MM.1S (cell line): ENCODE measurements at regions not wholly inside any gene's neighbourhood (a gene's known extent, or its start where the extent isn't known, plus 50 kb on each side); places are given as distances from the start of the nearest gene placed in this dataset.

ENCODE experiments used
- DNase-seq: peaks from one replicate; pipeline ENCODE4 v3.0.0-alpha.2; 2015
- H2AFZ ChIP-seq: fragments of 300-600 bp; sonication (generic); 2 replicates; pipeline ENCODE4 v1.6.0; 2016; ENCODE audit warnings: antibody characterized with exemption, low read length
- H3F3A ChIP-seq: fragments of 300-600 bp; sonication (generic); 2 replicates; pipeline ENCODE4 v1.6.1; 2016; ENCODE audit warnings: mild to moderate bottlenecking, antibody characterized with exemption, low read length, moderate library complexity, mixed read lengths; ENCODE audit not compliant: insufficient read depth
- H3K27ac ChIP-seq: fragments of 300-600 bp; sonication (generic); 2 replicates; pipeline ENCODE4 v1.5.1; 2016; ENCODE audit warnings: mild to moderate bottlenecking, low read length
- H3K27me3 ChIP-seq: fragments of 300-600 bp; sonication (generic); replicated peaks from 2 replicates; pipeline ENCODE4 v1.6.0; 2016; ENCODE audit warnings: low read length; ENCODE audit not compliant: insufficient read depth
- H3K36me3 ChIP-seq: fragments of 300-600 bp; sonication (generic); replicated peaks from 2 replicates; pipeline ENCODE4 v1.6.1; 2016; ENCODE audit warnings: mild to moderate bottlenecking, low read length, mixed read lengths; ENCODE audit not compliant: insufficient read depth
- H3K4me1 ChIP-seq: fragments of 300-600 bp; sonication (generic); 2 replicates; pipeline ENCODE4 v1.6.1; 2016; ENCODE audit warnings: low read length, mixed read lengths
- H3K4me2 ChIP-seq: fragments of 300-600 bp; sonication (generic); 2 replicates; pipeline ENCODE4 v1.6.0; 2016; ENCODE audit warnings: low read depth, low read length
- H3K4me3 ChIP-seq: fragments of 300-600 bp; sonication (generic); 2 replicates; pipeline ENCODE4 v1.5.1; 2016; ENCODE audit warnings: low read length, mixed read lengths
- H3K79me2 ChIP-seq: fragments of 300-600 bp; sonication (generic); 2 replicates; pipeline ENCODE4 v1.6.1; 2016; ENCODE audit warnings: mixed run types, low read length, mixed read lengths
- H3K9ac ChIP-seq: fragments of 300-600 bp; sonication (generic); 2 replicates; pipeline ENCODE4 v1.6.1; 2016; ENCODE audit warnings: low read length, mixed read lengths
- H3K9me2 ChIP-seq: fragments of 300-600 bp; sonication (generic); replicated peaks from 2 replicates; pipeline ENCODE4 v1.6.1; 2016; ENCODE audit warnings: mild to moderate bottlenecking, low read length, mixed read lengths; ENCODE audit not compliant: insufficient read depth
- H3K9me3 ChIP-seq: fragments of 300-600 bp; sonication (generic); replicated peaks from 2 replicates; pipeline ENCODE4 v1.6.1; 2016; ENCODE audit warnings: mild to moderate bottlenecking, low read length, mixed read lengths; ENCODE audit not compliant: insufficient read depth
- H4K20me1 ChIP-seq: fragments of 300-600 bp; sonication (generic); 2 replicates; pipeline ENCODE4 v1.6.1; 2016; ENCODE audit warnings: mild to moderate bottlenecking, low read length, moderate library complexity, mixed read lengths; ENCODE audit not compliant: insufficient read depth
- EZH2 ChIP-seq: fragments of 300-600 bp; sonication (generic); optimal IDR thresholded peaks from 2 replicates; pipeline ENCODE3; 2017; ENCODE audit warnings: low read depth, mild to moderate bottlenecking, antibody characterized with exemption, low read length, mixed read lengths
- EZH2phosphoT487 ChIP-seq: fragments of 300-600 bp; sonication (generic); IDR thresholded peaks from 2 replicates; pipeline ENCODE4 v1.6.1; 2018; ENCODE audit warnings: antibody characterized with exemption, low read length
- TF ChIP-seq, protein P1 (sequence below): fragments of 300-600 bp; sonication (generic); IDR thresholded peaks from 2 replicates; pipeline ENCODE4 v1.5.1; 2016; ENCODE audit warnings: antibody characterized with exemption, low read length, mixed read lengths

DNA sequence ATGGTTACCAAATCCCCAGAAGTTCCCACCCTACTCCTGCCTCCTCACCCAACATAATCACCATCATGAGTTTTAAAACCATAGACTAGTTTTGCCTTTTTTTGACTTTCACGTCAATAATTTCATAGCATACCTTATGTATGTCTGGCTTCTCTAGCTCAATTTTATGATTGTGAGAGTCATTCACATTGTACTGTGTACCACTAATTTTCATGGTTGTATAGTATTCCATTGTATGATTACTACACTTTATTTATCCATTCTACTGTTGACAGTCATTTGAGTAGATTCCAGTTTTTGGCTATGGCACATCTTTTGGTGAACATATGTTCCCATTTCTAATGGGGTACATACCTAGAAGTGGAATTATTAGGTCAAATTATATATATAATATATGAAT is 195.3 kb upstream of the TCF21 start:
- no peaks in the 10 kb centered on the region for H3F3A ChIP-seq
- no peak overlapping the region for H3K4me3 ChIP-seq
- no peak for DNase-seq
- no peaks in the 10 kb centered on the region for H3K36me3 ChIP-seq
- no peak overlapping the region for H3K4me2 ChIP-seq
- no peak overlapping the region for H3K9ac ChIP-seq
- no peaks in the 10 kb centered on the region for H4K20me1 ChIP-seq
- H2AFZ ChIP-seq, result no peak overlapping the region
- no peaks in the 10 kb centered on the region for H3K4me1 ChIP-seq
- H3K9me3 ChIP-seq, result no peaks in the 10 kb centered on the region
- H3K27ac ChIP-seq, result no peak overlapping the region
- no peaks in the 10 kb centered on the region for H3K9me2 ChIP-seq
- TF ChIP-seq EZH2 (no peak), EZH2phosphoT487 (no peak)
- TF ChIP-seq, protein P1, sequence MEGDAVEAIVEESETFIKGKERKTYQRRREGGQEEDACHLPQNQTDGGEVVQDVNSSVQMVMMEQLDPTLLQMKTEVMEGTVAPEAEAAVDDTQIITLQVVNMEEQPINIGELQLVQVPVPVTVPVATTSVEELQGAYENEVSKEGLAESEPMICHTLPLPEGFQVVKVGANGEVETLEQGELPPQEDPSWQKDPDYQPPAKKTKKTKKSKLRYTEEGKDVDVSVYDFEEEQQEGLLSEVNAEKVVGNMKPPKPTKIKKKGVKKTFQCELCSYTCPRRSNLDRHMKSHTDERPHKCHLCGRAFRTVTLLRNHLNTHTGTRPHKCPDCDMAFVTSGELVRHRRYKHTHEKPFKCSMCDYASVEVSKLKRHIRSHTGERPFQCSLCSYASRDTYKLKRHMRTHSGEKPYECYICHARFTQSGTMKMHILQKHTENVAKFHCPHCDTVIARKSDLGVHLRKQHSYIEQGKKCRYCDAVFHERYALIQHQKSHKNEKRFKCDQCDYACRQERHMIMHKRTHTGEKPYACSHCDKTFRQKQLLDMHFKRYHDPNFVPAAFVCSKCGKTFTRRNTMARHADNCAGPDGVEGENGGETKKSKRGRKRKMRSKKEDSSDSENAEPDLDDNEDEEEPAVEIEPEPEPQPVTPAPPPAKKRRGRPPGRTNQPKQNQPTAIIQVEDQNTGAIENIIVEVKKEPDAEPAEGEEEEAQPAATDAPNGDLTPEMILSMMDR, result no peak
- H3K27me3 ChIP-seq, result no peaks in the 10 kb centered on the region
- H3K79me2 ChIP-seq, result no peaks in the 10 kb centered on the region

DNA sequence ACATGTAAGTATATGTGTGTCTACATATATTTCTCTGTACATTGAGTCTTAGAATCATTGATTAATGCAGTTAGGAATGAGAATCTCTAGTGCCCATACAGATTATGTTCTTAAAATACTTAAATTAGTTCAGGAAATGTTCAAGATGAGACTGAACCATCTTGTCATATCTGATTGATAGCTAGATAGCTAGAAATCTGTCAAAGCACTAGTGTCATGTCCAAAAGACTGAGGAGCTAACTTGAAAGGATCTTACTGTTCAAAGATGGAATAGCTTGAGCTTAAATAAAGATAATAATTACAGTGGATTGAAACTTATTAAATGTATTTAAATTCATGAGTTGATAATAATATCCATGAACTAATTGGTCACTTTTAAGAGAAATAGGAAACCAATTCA is 191.7 kb upstream of the TCF21 start:
- Histone ChIP-seq H3K27ac (no peak overlapping the region), H3K4me2 (no peak overlapping the region), H3K36me3 (no peaks in the 10 kb centered on the region), H3K27me3 (no peaks in the 10 kb centered on the region), H2AFZ (no peak overlapping the region), H4K20me1 (no peaks in the 10 kb centered on the region), H3K9me3 (no peaks in the 10 kb centered on the region), H3K4me1 (no peaks in the 10 kb centered on the region), H3K9ac (no peak overlapping the region), H3K79me2 (no peaks in the 10 kb centered on the region), H3K4me3 (no peak overlapping the region), H3F3A (no peaks in the 10 kb centered on the region), H3K9me2 (no peaks in the 10 kb centered on the region)
- DNase-seq, result no peak
- no peak for TF ChIP-seq EZH2
- no peak for TF ChIP-seq EZH2phosphoT487
- TF ChIP-seq, protein P1, result no peak

DNA sequence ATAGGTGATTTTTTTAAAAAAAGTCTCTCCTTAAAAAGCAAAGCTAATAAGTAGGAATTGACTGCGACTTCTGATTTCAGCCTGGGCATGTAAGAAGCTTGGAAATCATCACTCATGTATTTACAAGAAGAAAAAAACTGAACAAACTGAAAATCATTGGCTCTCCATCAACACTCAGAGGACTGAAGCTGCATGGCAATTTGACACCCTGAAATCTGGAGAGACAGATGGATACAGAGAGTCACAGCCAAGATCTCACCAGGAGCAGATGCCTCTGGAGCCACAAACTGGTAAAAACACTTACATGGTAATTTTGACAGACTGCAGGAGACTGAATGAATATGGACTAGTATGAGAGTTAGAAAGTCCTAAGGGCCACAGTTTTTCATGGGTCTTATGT is 191.2 kb upstream of the TCF21 start:
- DNase-seq, result no peak
- H3K4me2 ChIP-seq, result no peak overlapping the region
- H3K9ac ChIP-seq, result no peak overlapping the region
- no peaks in the 10 kb centered on the region for H3K79me2 ChIP-seq
- TF ChIP-seq EZH2phosphoT487, result no peak
- TF ChIP-seq EZH2, result no peak
- TF ChIP-seq, protein P1, result no peak
- no peaks in the 10 kb centered on the region for H3K36me3 ChIP-seq
- no peaks in the 10 kb centered on the region for H4K20me1 ChIP-seq
- no peaks in the 10 kb centered on the region for H3K9me3 ChIP-seq
- H3K4me1 ChIP-seq, result no peaks in the 10 kb centered on the region
- no peak overlapping the region for H3K27ac ChIP-seq
- H3F3A ChIP-seq, result no peaks in the 10 kb centered on the region
- no peak overlapping the region for H3K4me3 ChIP-seq
- no peaks in the 10 kb centered on the region for H3K9me2 ChIP-seq
- no peaks in the 10 kb centered on the region for H3K27me3 ChIP-seq
- H2AFZ ChIP-seq, result no peak overlapping the region
